ENCODE measurements at regions not wholly inside any gene's neighbourhood (a gene's known extent, or its start where the extent isn't known, plus 50 kb on each side); places are given as distances from the start of the nearest gene placed in this dataset.

- Histone ChIP-seq H3K27ac (no peak overlapping the region), H3K4me3 (no peak overlapping the region), H3K36me3 (no peaks in the 10 kb centered on the region), H3K9me3 (no peaks in the 10 kb centered on the region), H3K27me3 (no peaks in the 10 kb centered on the region), H3K4me1 (no peaks in the 10 kb centered on the region)
- TF ChIP-seq EP300 (IDR thresholded peaks at IDR 0.05): no peak
- TF ChIP-seq POLR2A (IDR thresholded peaks at IDR 0.05): no peak
- no peak for TF ChIP-seq POLR2AphosphoS5 (IDR thresholded peaks at IDR 0.05)
- no peak for TF ChIP-seq CTCF (IDR thresholded peaks at IDR 0.05)
- WGBS: 91% methylated on average over 2 of the region's 2 CpGs
- no peak for DNase-seq (ENCODE audit: low spot score in 2 of 2)
Measured at GRCh38 chr3:75076481-75076880, 462.0 kb upstream of the CNTN3 start.

GRCh38 chr3:75078290-75078689 lies 463.8 kb upstream of the CNTN3 start:
- H3K36me3 ChIP-seq: no peaks in the 10 kb centered on the region
- no peaks in the 10 kb centered on the region for H3K9me3 ChIP-seq
- no peak overlapping the region for H3K27ac ChIP-seq
- H3K27me3 ChIP-seq: no peaks in the 10 kb centered on the region
- no peak for DNase-seq (ENCODE audit: low spot score in 2 of 2)
- no peaks in the 10 kb centered on the region for H3K4me1 ChIP-seq
- TF ChIP-seq POLR2AphosphoS5 (IDR thresholded peaks at IDR 0.05): no peak
- no peak for TF ChIP-seq CTCF (IDR thresholded peaks at IDR 0.05)
- no peak for TF ChIP-seq EP300 (IDR thresholded peaks at IDR 0.05)
- TF ChIP-seq POLR2A (IDR thresholded peaks at IDR 0.05): no peak
- no peak overlapping the region for H3K4me3 ChIP-seq

- Histone ChIP-seq H3K36me3 (no peaks in the 10 kb centered on the region), H3K4me3 (no peak overlapping the region), H3K27me3 (no peaks in the 10 kb centered on the region), H3K27ac (no peak overlapping the region), H3K4me1 (no peaks in the 10 kb centered on the region), H3K9me3 (no peaks in the 10 kb centered on the region)
- no peak for DNase-seq (ENCODE audit: low spot score in 2 of 2)
- TF ChIP-seq EP300 (IDR thresholded peaks at IDR 0.05) (no peak), POLR2AphosphoS5 (IDR thresholded peaks at IDR 0.05) (no peak), CTCF (IDR thresholded peaks at IDR 0.05) (no peak), POLR2A (IDR thresholded peaks at IDR 0.05) (no peak)
- WGBS: 94% methylated on average over 4 of the region's 4 CpGs
Measured at GRCh38 chr3:75082845-75083244, 468.4 kb upstream of the CNTN3 start.

GRCh38 chr3:75089841-75090240 lies 475.4 kb upstream of the CNTN3 start:
- no peak for DNase-seq (ENCODE audit: low spot score in 2 of 2)
- Histone ChIP-seq H3K9me3 (no peaks in the 10 kb centered on the region), H3K4me3 (no peak overlapping the region), H3K4me1 (no peaks in the 10 kb centered on the region), H3K27me3 (no peaks in the 10 kb centered on the region), H3K36me3 (no peaks in the 10 kb centered on the region), H3K27ac (no peak overlapping the region)
- WGBS: 60% methylated on average over 3 of the region's 3 CpGs
- TF ChIP-seq POLR2A (IDR thresholded peaks at IDR 0.05): no peak
- no peak for TF ChIP-seq POLR2AphosphoS5 (IDR thresholded peaks at IDR 0.05)
- no peak for TF ChIP-seq CTCF (IDR thresholded peaks at IDR 0.05)
- TF ChIP-seq EP300 (IDR thresholded peaks at IDR 0.05): no peak

- whole genome bisulfite sequencing: 64% methylated on average over 9 of the region's 11 CpGs
- Histone ChIP-seq H3K4me3 (no peak overlapping the region), H3K27me3 (no peaks in the 10 kb centered on the region), H3K9me3 (peaks cover 6% of the 10 kb centered on the region), H3K36me3 (no peaks in the 10 kb centered on the region), H3K27ac (no peak overlapping the region), H3K4me1 (no peaks in the 10 kb centered on the region)
- TF ChIP-seq EP300 (IDR thresholded peaks at IDR 0.05) (no peak), POLR2AphosphoS5 (IDR thresholded peaks at IDR 0.05) (no peak), CTCF (IDR thresholded peaks at IDR 0.05) (no peak), POLR2A (IDR thresholded peaks at IDR 0.05) (no peak)
- DNase-seq (ENCODE audit: low spot score in 2 of 2): no peak
Measured at GRCh38 chr3:75101329-75102147, 487.1 kb upstream of the CNTN3 start.

Data from suprapubic skin (tissue), 4 donors.